Loucy (cell line): ENCODE measurements at regions not wholly inside any gene's neighbourhood (a gene's known extent, or its start where the extent isn't known, plus 50 kb on each side); places are given as distances from the start of the nearest gene placed in this dataset.

ENCODE experiments used
- CTCF ChIP-seq: fragments of 200-600 bp; sonication (generic); conservative IDR thresholded peaks from 2 replicates; pipeline ENCODE4 v1.5.1; 2014; ENCODE audit warnings: mild to moderate bottlenecking, antibody characterized with exemption, low read length
- EZH2phosphoT487 ChIP-seq: fragments of 200-600 bp; IDR thresholded peaks from 2 replicates; pipeline ENCODE4 v1.6.1; 2018; ENCODE audit warnings: antibody characterized with exemption, mild to moderate bottlenecking, moderate library complexity, borderline replicate concordance

GRCh38 chr17:73890831-73891405 is 246.7 kb upstream of the SDK2 start:
- TF ChIP-seq CTCF (no peak), EZH2phosphoT487 (no peak)
